NCI-H82 (cell line): ENCODE measurements at regions not wholly inside any gene's neighbourhood (a gene's known extent, or its start where the extent isn't known, plus 50 kb on each side); places are given as distances from the start of the nearest gene placed in this dataset.
A peak's percentile ranks its signal among the peaks of the same experiment; 100 is the strongest.

Experiments
- DNase-seq: peaks from one replicate; lab custom pipeline; 2025; lab: John Stamatoyannopoulos, UW

DNA sequence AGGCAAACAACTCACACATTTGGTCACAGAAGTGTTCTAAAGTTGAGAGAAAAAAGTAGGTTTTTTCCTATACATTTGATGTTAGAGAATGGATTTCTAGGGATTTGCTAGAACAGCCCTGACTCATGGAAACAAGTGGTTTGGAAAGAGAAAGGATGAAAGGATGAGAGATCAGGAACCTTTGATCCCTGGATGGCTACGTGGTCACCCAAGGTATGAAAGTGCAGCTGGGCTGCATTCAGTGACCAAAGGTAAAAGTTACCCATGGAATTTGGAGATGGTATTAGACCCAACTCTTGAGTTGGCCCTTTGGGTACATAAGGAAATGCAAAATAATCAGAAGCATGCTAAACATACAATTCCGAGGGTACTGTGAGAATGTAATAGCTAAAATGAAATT lies 61.3 kb upstream of the SPIN1 start:
- DNase-seq, result no peak

DNA sequence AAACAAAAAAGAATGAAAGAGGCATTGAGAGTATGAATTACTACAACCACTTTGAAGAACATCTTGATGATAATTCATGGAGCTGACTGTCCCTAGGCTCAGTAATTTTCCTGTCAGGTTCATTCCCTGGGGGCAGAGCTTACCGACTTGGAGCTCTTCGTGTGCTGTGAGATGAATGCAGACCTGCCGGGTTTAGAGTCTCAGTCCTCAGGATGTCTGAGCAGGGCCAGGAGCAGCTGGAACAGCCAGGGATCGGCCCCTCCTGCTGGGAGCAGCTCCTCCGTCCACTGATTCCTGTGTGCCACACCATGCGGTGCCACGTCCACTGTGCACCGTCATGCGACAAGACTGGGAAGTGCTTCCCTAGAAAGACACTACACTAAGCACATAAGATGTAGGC lies 62.2 kb upstream of the SPIN1 start:
- no peak for DNase-seq

DNA sequence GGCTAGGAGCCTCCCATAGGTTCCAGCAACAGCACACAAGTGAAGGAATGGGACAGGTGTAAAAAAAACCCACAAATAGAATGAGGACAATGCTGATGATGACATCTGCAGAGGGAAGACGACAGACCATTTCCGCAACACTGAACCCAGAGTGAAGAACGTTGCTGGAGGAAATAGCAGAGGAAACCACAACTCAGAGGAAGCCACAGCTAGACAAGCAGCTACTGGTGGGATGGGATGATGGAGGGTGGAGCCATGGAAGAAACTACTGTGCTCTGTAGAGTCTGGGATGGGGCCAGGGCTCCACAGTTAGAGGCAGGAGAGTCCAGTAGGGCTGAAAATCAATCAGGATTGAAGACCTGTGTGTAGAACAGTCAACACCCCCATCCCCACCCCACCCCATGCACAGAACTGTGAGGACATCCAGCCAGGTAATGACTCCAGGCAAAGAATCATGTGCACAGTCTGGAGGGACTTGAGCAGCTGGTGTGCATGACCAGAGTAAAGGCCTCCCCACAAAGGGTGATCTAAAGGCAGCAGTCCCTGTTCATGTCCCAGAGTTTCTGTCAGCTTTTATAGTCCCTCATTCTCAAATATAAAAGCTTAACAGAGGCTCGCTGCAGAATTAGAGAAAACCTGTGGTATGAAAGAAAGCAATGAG lies 65.2 kb upstream of the SPIN1 start:
- DNase-seq, result no peak

DNA sequence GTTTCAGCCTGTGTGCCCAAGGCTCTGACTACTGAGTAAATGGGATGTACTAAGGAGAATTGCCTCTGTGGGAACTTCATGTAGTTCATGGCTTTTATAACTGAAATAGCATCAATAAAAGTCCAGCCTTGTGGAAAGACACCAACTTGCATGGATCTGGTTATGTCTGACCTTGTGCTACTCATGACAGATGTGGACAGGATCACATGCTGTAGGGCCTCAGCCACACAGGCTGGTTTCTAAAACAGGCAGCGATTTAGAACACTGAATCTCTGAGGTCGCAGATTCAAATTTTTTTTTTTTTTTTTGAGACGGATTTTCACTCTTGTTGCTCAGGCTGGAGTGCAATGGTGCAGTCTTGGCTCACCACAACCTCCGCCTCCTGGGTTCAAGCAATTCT lies 66.5 kb upstream of the SPIN1 start:
- no peak for DNase-seq

DNA sequence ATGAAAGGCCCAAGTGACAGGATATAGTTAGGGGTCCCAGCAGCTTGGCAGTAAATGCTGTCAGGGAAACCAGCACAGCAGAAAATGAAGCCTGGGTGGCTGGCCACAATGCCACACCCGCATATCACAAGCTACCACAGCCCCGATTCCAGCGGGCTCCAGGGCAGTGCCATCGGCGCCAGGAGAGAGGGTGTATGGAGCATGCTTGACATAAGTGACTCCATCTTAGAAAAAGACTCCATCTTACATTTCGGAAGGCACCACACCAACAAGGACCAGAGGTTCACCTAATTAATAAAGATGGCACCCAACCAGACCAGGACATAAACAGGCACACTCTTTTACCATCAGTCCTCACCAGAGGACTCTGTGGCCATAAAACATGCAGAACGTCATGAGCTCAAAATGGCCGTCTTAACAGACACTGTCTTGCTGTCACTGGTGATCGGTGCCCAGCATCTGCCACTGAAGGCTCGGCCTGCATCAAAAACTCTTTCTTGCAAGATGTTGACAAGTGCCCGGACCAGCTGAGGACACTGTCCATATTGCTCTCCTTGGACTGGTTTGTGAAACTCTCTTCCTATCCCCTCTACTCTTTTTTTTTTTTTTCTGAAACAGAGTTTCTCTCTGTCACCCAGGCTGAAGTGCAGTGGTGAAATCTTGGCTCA lies 67.4 kb upstream of the SPIN1 start:
- DNase-seq, result no peak

DNA sequence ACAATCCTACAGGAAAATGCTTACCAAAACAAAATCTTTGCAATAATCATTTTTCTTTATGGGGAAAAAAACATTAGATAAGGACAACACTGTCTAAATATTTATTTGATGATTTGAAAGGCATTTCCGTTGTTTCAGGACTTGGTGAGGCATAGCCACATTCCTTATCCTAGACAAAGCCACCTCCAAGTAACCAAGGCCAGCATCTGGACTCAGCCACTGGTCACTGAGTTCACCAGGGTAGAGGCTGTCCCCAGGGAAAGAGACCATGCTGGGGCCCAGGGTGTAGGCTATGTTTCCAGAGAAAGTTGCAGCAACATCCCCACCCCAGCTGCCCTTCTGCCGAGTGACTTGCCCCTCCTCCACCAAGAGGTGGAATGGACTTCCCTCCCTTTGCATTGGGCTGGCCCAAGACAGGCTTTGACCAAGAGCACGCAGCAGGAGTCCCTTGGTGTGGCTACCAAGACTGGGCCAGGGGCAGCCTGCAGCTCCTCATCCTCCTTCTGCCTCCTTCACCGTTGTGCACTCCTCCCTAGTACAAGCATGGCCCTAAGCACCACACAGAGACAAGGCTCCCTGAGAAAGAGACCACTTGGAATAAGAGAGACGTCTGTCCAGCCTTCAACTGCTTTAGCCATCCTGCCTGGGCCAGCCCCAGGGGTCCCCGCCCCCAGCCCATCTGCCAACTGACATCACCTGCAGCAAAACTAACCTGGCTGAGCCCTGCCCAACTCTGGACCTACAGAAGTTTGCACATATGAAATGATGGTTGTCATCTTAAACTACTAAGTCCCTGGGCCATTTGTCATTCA lies 68.1 kb upstream of the SPIN1 start:
- no peak for DNase-seq

DNA sequence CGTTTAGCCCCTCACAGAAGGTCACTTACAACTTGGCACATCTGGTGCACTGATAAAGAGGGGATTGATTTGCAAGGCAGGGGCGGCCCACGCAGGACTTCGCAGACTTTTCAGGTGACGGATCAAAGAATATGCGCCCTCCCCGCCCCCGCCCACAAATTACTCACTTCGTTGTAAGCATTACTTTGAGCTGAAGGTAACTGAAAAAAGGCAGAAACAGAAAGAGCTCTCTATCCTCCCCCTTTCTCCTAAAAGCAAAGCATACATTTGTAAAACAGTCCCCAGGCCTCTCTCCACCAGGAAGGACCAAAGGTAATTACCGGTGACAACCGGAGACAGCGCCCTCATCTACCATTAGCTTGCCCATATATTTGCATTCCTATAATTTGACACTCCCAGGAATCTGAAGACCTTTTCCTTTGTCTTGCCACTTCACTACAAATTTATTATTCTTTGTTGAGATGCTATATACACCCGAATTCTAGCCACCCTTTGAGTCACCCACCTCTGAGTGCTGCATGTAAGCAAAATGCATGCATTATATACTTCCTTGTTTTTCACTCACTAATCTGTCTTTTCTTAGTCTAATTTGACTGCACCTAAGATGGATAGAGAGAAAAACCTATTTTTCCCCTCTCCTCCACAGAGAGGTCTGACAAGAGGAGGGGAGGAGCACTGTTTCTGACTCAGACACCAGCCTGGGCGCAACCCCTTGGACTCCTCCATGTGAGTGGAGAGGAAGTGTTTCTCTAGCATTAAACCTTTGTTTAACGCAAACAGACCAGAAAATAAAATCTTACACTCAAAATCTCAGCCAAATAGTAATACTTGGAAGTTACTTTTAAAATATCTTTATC lies 74.7 kb upstream of the SPIN1 start:
- peak; percentile 13 for DNase-seq

DNA sequence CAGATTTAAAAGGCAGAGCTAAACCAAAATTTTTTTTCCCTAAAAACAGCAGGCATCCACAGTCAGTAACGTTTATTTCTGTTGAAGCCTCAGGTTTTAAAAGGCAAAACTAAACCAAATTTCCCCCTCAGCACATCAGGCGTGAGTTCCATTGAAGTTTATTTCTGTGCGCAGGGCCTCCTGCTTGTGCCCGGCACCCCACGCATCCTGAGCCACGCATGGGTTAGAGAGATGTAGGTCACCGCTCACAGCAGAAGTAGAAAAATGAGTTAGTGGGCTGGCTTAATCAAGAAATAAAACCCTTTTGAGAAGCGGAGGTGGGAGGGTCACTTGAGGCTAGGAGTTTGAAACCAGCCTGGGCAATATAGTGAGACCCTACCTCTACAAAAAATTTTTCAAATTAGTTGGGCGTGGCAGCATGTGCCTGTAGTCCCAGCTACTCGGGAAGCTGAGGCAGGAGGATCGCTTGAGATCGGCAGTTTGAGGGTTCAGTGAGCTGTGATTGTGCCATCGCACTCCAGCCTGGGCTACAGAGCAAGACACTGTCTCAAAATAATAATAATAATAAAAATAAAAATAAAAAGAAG lies 75.6 kb upstream of the SPIN1 start:
- DNase-seq, result no peak

DNA sequence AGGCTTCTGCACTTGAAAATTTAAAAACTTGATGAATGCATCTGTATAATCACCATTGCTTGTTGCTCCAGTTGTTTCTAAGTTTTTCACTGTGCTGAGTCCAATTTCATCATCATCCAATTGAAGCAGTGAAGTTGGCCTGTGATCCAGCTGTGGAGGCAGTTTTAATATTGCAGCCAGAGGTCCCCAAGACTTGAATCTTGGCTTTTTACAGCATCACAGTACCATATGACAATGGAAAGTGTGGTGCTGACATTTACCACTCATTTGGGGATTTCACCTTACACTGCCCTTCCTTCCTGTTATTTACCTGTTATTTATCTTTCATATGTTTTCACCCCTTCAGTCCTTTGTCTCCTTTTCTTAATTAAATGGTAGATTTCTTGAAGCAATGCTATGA lies 76.2 kb upstream of the SPIN1 start:
- DNase-seq, result no peak

DNA sequence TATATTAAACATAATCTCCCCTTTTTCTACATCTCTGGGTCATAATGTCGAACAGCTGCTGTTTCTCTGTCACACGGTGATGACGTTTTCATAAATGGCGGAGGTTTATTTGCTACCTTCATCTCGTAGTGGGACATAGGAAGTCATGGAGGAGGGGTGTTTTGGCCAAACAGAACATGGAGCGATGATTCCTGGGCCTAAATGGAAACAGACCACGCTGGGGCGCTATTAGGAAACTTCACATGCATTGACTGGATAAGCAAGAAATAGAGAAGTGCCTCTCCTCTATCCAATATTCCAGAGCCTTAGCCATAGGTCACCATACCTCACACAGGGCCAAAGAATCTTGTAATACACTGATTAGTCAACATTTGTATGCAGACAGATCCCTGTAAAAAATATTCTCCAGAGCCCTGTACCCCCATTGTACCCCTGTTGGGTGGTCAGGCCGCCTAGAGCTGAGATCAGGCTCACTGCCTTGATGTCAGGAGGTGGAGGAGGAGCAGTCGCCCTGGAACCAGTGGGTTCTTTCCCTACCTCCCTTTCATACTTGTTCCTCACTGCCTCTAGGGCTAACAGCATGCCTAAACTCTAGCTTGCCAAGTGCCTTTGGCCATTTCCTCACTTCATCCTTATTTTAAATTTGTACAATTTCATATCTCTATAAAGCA lies 77.8 kb upstream of the SPIN1 start:
- no peak for DNase-seq

DNA sequence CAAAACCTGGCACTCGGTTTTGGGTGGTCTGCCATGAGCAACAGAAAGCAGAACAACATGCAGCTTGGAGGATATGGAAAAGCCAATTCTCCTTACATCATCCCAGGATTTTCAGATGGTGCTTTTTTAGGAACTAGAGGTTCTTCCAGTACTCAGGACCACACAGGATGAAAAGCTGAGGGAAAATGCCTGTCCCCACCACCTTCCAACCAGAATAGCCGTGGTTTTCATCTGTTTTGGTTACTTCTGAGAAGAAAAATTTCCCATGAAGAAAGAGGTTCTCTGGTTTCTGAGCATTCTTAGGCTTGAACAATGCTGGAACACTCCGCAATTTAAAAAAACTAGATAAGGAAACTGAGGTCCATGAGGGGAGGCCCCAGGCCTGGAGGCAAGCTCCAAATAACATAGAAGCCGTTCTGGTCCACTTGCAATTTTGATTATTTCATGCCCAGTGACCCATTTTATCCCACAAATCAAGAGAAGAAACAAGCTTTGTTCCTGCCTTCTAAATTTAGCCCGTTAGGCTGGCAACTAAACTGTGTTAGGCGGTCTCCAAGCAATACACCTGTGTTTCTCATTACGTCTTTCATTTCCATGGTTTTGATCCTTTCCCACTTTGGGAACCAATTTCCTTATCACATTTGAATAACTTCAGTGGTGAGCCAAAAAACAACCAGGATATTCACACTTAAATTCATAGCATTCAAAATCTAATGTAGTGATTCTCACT lies 79.2 kb upstream of the SPIN1 start:
- no peak for DNase-seq

DNA sequence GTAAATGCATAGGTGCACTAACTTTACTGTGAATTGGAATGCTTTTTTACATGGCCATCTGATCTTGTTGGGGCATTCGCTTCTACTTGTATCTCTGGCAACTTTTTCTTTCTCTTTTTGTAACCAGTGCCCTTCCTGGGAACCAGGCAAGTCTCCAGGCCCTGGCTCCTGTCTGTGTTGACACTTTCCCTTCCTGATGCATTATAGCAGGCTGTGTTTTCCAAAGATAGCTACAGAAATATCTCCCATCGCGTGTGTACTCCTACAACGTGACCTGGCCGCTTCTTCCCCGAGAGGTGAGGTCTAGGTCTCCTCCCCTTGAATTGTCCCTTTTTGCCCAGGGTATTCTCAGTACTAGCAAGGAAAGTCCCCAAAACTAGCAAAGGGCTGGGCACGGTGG lies 81.1 kb upstream of the SPIN1 start:
- no peak for DNase-seq

DNA sequence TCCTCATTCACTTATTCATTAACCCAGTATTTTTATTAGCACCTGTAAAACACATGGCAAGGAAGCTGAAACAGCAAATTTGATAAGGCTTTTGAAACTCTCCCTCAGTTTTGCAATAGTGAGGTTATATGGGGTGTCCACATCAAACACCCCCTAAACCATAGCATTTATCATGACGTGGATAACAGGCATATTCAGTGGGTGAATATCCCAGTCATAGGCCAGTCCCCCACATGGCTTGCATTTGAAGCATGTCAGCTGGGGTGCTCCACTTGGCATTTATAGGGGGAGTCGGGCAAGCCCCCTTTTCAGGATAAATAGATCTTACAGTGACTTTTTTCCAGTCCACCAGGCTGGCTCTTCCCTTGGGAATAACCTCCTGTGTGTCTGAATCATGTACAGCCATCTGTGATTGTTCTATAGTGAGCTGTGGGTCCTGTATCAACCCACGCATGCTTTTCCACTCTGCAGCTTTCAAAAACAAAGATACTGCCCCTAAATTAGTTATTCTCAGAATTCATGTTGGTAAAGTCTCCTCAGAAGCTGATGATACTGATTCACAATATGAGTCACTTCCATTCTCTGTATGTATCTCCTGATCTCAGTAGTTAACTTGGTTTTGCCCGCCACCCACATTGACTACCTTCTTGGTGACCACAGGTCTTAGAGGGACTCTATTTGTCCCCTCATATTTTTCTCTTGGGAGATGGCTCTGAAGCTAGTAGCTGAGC lies 84.4 kb upstream of the SPIN1 start:
- no peak for DNase-seq

DNA sequence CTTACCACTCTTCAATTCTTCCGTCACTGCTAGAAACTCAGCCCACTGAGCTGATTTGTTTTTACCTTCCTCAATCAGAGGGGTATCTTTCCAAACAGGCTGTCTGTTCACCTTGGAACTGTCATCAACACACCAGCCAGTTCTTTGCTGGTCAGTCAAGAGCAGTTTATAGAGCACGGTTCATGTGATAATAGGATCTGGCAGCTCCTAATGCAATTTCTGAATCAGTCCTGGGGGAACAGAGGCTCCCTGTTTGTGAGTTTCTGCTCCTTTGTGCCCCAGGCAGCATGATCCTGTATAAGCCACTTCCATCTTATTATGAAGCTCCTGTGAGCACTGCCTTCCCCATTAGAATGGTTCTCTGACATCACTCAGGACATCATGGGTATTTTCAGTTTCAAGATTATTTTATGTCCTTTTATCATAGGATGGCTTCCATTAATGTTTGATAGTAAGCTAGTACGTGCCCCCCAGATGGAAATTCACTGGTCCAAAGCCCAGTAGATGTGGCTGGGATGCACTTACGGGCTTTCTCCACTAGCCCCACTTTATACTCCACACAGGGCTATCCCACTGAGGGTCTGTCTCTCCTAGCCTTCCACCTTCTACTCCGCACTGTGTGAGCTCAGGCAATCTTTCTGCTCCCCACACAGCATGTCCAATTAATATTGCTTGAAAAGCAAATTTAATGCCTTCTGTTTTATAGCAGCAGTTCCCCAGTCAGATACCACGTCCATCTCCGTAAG lies 85.5 kb upstream of the SPIN1 start:
- peak; percentile 44 for DNase-seq

DNA sequence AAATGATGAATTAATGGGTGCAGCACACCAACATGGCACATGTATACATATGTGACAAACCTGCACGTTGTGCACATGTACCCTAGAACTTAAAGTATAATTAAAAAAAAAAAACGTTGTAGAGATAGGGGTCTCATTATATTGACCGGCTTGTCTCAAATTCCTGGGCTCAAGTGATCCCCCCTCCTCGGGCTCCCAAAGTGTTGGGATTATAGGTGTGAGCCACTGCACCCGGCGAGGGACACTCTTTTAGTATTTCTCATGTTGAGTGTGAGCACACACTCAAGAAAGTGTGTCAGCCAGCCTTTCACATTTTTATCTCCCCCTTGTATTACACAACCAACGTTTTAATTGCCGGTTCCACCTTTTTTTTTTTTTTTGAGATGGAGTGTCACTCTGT lies 87.7 kb upstream of the SPIN1 start:
- no peak for DNase-seq

DNA sequence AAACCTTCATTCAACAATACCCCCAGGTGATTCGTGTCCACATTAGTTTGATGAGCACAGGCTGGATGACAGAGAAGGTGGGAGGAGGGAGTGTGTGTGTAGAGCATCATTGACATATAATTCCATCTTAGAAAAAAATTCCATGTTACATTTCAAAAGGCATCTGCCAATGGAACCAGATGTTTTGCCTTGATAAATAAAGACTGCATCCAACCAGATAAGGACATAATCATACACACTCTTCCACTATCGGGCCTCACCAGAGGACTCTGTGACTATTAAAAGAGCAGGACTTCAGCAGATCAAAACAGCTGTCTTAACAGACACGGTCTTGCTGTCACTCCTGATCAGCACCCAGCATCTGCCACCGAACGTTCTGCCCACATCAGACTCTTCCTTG lies 96.4 kb upstream of the SPIN1 start:
- DNase-seq, result no peak

DNA sequence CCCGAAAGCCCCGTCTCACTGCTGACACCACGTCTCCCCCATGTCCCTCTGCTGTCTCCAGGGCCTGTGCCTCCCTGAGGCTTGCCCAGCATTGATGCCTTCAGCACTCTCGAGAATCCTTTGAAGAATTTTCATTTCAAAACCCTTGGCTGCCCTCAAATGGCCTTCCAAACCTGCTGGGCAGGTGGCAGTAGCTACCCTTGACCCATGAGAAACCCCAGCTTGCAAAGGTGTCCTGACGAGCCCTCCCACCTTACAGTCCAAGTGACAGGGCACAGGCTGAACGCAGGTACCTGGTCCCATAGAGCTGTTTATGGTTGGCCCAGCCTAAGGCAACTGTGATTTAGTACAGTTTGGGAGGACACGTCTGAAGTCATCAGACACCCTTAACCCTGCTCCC lies 97.2 kb upstream of the SPIN1 start:
- no peak for DNase-seq

DNA sequence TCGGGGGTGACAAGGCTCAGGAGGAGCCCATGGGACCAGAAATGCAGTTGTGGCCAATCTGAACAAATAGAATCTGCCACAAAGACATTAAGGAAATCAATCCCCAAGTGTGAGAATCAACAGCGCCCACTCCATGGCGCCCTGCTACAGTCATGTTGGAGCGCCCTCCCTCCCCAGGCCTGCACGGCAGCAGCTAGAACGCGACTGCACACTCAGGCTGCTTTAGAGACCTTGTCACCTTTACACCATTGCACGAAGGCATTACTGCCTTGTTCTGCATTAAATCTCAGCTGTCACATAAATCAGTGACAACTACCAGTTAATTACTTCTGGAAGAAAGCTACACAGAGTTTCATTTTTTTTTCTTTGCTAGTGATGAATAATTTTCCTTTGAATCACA lies 98.7 kb upstream of the SPIN1 start:
- no peak for DNase-seq

DNA sequence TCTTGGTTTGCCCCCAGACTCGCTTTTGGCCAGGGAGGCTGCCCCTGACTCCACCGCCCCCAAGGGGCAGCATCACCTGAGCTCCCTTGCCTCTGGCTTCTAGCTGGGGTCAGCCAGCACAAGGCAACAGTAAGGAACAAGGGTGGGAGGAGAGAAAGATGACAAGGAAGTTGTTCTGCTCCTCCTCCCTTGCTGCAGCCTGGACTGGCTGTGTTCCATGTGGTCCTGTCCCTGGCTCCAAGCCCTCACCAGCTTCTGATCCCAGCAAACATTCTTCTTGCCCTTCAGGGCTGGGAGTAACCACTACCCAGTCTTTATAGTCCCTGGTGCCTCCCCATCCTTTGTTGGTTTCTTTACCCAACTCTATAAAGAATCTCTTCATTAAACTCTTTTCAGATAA lies 100.3 kb upstream of the SPIN1 start:
- no peak for DNase-seq
